Neutrophil (primary cell): ENCODE measurements at regions not wholly inside any gene's neighbourhood (a gene's known extent, or its start where the extent isn't known, plus 50 kb on each side); places are given as distances from the start of the nearest gene placed in this dataset.

Experiments
- H3K27ac ChIP-seq: fragments of 200-600 bp; sonication (generic); 2 replicates; pipeline ENCODE4 v1.5.1; 2016; ENCODE audit warnings: mild to moderate bottlenecking, moderate library complexity
- H3K27me3 ChIP-seq: fragments of 200-600 bp; sonication (generic); 2 replicates; pipeline ENCODE4 v1.6.0; 2016; ENCODE audit warnings: mild to moderate bottlenecking
- H3K36me3 ChIP-seq: fragments of 200-600 bp; sonication (generic); 2 replicates; pipeline ENCODE4 v1.5.1; 2017
- H3K4me1 ChIP-seq, 2 experiments: fragments of 200-600 bp in 1 of 2; sonication (generic) in 1 of 2; 1 replicate in 1 of 2; 2 replicates in 1 of 2; pipeline versions ENCODE4 v1.5.1 to v1.6.1; 2013 to 2016; ENCODE audit warnings: low read depth in 1 of 2, low read length in 1 of 2, mild to moderate bottlenecking in 1 of 2, moderate library complexity in 1 of 2; ENCODE audit not compliant: control insufficient read depth in 1 of 2, insufficient read depth in 1 of 2
- H3K4me3 ChIP-seq, 2 experiments: fragments of 200-600 bp in 1 of 2; sonication (generic) in 1 of 2; 1 replicate in 1 of 2; 2 replicates in 1 of 2; pipeline ENCODE4 v1.5.1; 2013 to 2016; ENCODE audit warnings: low read depth in 1 of 2, low read length in 1 of 2, mild to moderate bottlenecking in 1 of 2, moderate library complexity in 1 of 2
- H3K9me3 ChIP-seq: fragments of 200-600 bp; sonication (generic); 2 replicates; pipeline ENCODE4 v1.5.1; 2016
- CTCF ChIP-seq: fragments of 200-600 bp; sonication (generic); IDR thresholded peaks from 2 replicates; pipeline ENCODE4 v1.5.1; 2016; ENCODE audit warnings: antibody characterized with exemption

GRCh38 chr2:196277002-196277401 is 105.6 kb upstream of the STK17B start:
- H3K4me3 ChIP-seq: peak overlapping the region in 1 of 2 experiments; percentile 21
- peaks cover 33 to 34% of the 10 kb centered on the region in 2 experiments for H3K4me1 ChIP-seq
- H3K27ac ChIP-seq: peak overlapping the region; percentile 61
- TF ChIP-seq CTCF: peak; percentile 85
- H3K36me3 ChIP-seq: no peaks in the 10 kb centered on the region
- H3K27me3 ChIP-seq: no peaks in the 10 kb centered on the region
- H3K9me3 ChIP-seq: no peaks in the 10 kb centered on the region

DNA sequence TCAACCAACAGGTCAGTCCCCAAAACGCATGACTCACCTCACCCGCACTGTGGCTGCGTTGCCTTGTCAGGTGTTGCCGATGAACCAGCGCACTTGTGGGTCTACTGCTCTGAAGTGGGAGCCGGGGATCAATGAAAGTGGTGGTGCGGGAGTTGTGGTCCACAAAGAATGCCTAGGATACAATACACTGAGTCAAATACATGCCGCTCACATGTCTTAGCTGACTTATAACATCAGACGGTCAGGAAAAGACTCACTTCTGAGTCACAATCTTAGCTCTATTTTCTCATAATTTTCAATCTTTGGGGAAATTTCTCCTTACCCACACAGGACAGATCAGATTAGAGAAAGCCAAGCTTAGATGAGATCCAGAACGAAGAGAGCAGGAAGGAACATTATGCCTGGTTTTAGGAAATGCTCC is 107.1 kb upstream of the STK17B start:
- Histone ChIP-seq H3K36me3 (no peaks in the 10 kb centered on the region), H3K27ac (no peak overlapping the region), H3K9me3 (no peaks in the 10 kb centered on the region), H3K27me3 (no peaks in the 10 kb centered on the region), H3K4me1 (peaks cover 32 to 34% of the 10 kb centered on the region in 2 experiments), H3K4me3 (no peak overlapping the region)
- no peak for TF ChIP-seq CTCF

- TF ChIP-seq CTCF: no peak
- no peak overlapping the region for H3K27ac ChIP-seq
- peaks cover 22 to 25% of the 10 kb centered on the region in 2 experiments for H3K4me1 ChIP-seq
- H3K27me3 ChIP-seq: no peaks in the 10 kb centered on the region
- no peaks in the 10 kb centered on the region for H3K36me3 ChIP-seq
- H3K9me3 ChIP-seq: no peaks in the 10 kb centered on the region
- H3K4me3 ChIP-seq: no peak overlapping the region
Observed at GRCh38 chr2:196279541-196279940, 108.2 kb upstream of the STK17B start.

GRCh38 chr2:196284144-196284844 is 112.9 kb upstream of the STK17B start:
- Histone ChIP-seq H3K4me3 (no peak overlapping the region), H3K9me3 (no peaks in the 10 kb centered on the region), H3K27ac (no peak overlapping the region), H3K4me1 (no peaks in the 10 kb centered on the region), H3K36me3 (no peaks in the 10 kb centered on the region), H3K27me3 (no peaks in the 10 kb centered on the region)
- TF ChIP-seq CTCF: no peak

- H3K9me3 ChIP-seq: no peaks in the 10 kb centered on the region
- no peak overlapping the region for H3K27ac ChIP-seq
- H3K36me3 ChIP-seq: no peaks in the 10 kb centered on the region
- no peaks in the 10 kb centered on the region for H3K4me1 ChIP-seq
- no peak for TF ChIP-seq CTCF
- H3K4me3 ChIP-seq: no peak overlapping the region
- no peaks in the 10 kb centered on the region for H3K27me3 ChIP-seq
Observed at GRCh38 chr2:196284866-196285557, 113.6 kb upstream of the STK17B start.
